Caco-2 (cell line): ENCODE measurements at regions not wholly inside any gene's neighbourhood (a gene's known extent, or its start where the extent isn't known, plus 50 kb on each side); places are given as distances from the start of the nearest gene placed in this dataset.

ENCODE experiments used
- BruUV-seq: library from RNA; stranded (reverse); fragments of 400-500 nt; replicated peaks from 2 replicates; lab custom pipeline; 2021; lab: Mats Ljungman, UMichigan
- CTCF ChIA-PET: fragments of 300-600 bp; sonication (Branson Sonifier 250); formaldehyde crosslinking; loops from one replicate; lab custom pipeline; 2022; ENCODE audit warnings: antibody characterized with exemption; lab: Charles Lee
- POLR2A ChIA-PET: fragments of 300-600 bp; sonication (Branson Sonifier 250); formaldehyde crosslinking; loops from one replicate; lab custom pipeline; 2022; ENCODE audit warnings: antibody characterized with exemption; lab: Charles Lee
- DNase-seq, 2 experiments: peaks; one replicate each; pipeline versions ENCODE4 v3.0.0 to v3.0.0-alpha.2; 2020 to 2022
- H3K27me3 ChIP-seq: replicated peaks from 2 replicates; pipeline ENCODE4 v1.6.0; 2011; ENCODE audit warnings: low read length; ENCODE audit not compliant: control insufficient read depth, insufficient read depth
- H3K36me3 ChIP-seq: 2 replicates; pipeline ENCODE4 v1.5.1; 2011; ENCODE audit warnings: low read length; ENCODE audit not compliant: control insufficient read depth, insufficient read depth
- H3K4me1 ChIP-seq: fragments of 250-450 bp; sonication (Bioruptor Pico); 2 replicates; pipeline ENCODE4 v1.5.1; 2020; ENCODE audit warnings: mild to moderate bottlenecking
- H3K4me3 ChIP-seq: 2 replicates; pipeline ENCODE4 v1.5.1; 2011; ENCODE audit warnings: low read depth, mild to moderate bottlenecking, control low read depth, low read length
- H3K9me3 ChIP-seq: fragments of 250-450 bp; sonication (Bioruptor Pico); 2 replicates; pipeline ENCODE4 v1.5.1; 2020; ENCODE audit warnings: mild to moderate bottlenecking, moderate library complexity
- H3K27ac Mint-ChIP-seq: one replicate; pipeline ENCODE4 v1.8.0; 2022; ENCODE audit warnings: mixed read lengths; ENCODE audit not compliant: unreplicated experiment
- H3K27me3 Mint-ChIP-seq: one replicate; pipeline ENCODE4 v1.8.0; 2022; ENCODE audit warnings: mixed read lengths; ENCODE audit not compliant: insufficient read depth, unreplicated experiment
- H3K36me3 Mint-ChIP-seq: one replicate; pipeline ENCODE4 v1.8.0; 2022; ENCODE audit warnings: mild to moderate bottlenecking, mixed read lengths; ENCODE audit not compliant: insufficient read depth, unreplicated experiment
- H3K4me1 Mint-ChIP-seq: one replicate; pipeline ENCODE4 v1.8.0; 2022; ENCODE audit warnings: low read depth, mixed read lengths; ENCODE audit not compliant: unreplicated experiment
- H3K4me3 Mint-ChIP-seq: one replicate; pipeline ENCODE4 v1.8.0; 2022; ENCODE audit warnings: mild to moderate bottlenecking, moderate library complexity, mixed read lengths; ENCODE audit not compliant: unreplicated experiment
- H3K9me3 Mint-ChIP-seq: one replicate; pipeline ENCODE4 v1.8.0; 2022; ENCODE audit warnings: mixed read lengths; ENCODE audit not compliant: unreplicated experiment
- intact Hi-C: fragments of 100-400 bp; cut with micrococcal nuclease; formaldehyde crosslinking; loops from one replicate; pipeline ENCODE4 v1.10.0; 2022; ENCODE audit not compliant: unreplicated experiment
- TF ChIP-seq, protein P1 (sequence below), 2 experiments: fragments of 200-600 bp in 1 of 2; IDR thresholded peaks; 1 replicate in 1 of 2; 2 replicates in 1 of 2; pipeline versions ENCODE4 v1.5.1 to v1.8.0; 2011 to 2022; ENCODE audit warnings: antibody characterized with exemption in 1 of 2, control low read depth in 1 of 2, inconsistent platforms in 1 of 2, low read depth in 1 of 2, low read length in 1 of 2, mild to moderate bottlenecking in 1 of 2, moderate library complexity in 1 of 2; ENCODE audit not compliant: insufficient read depth in 1 of 2, severe bottlenecking in 1 of 2, unreplicated experiment in 1 of 2

DNA sequence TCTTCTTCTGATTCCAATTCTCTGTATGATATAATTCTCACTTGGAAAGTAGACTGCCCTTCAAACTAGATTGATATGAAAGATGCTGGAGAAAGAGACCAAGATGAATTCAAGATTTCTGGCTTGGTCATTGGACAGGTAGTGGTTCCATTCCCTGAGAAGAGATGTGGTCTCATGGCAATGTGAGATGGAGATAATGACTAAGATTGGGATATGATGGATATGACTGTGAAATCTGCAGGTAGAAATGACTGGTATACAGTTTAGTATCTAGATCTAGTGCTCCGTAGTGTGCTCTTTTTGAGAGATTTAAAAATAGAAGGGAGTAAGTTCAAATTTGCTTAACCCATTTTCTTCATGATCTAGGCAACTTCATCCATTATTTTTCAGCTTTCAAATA lies 425.4 kb upstream of the TRIB2 start:
- TF ChIP-seq, protein P1, sequence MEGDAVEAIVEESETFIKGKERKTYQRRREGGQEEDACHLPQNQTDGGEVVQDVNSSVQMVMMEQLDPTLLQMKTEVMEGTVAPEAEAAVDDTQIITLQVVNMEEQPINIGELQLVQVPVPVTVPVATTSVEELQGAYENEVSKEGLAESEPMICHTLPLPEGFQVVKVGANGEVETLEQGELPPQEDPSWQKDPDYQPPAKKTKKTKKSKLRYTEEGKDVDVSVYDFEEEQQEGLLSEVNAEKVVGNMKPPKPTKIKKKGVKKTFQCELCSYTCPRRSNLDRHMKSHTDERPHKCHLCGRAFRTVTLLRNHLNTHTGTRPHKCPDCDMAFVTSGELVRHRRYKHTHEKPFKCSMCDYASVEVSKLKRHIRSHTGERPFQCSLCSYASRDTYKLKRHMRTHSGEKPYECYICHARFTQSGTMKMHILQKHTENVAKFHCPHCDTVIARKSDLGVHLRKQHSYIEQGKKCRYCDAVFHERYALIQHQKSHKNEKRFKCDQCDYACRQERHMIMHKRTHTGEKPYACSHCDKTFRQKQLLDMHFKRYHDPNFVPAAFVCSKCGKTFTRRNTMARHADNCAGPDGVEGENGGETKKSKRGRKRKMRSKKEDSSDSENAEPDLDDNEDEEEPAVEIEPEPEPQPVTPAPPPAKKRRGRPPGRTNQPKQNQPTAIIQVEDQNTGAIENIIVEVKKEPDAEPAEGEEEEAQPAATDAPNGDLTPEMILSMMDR (IDR thresholded peaks at IDR 0.05; ENCODE audit: insufficient read depth in 1 of 2, low read depth in 1 of 2, low read length in 1 of 2, severe bottlenecking in 1 of 2, unreplicated experiment in 1 of 2): no peak
- intact Hi-C loops: no loop called here
- H3K4me3 Mint-ChIP-seq: no peak overlapping the region
- DNase-seq: no peak
- CTCF ChIA-PET: no interaction called here
- H3K9me3 Mint-ChIP-seq: peaks cover 7% of the 10 kb centered on the region
- Histone ChIP-seq H3K4me1 (no peaks in the 10 kb centered on the region), H3K9me3 (no peaks in the 10 kb centered on the region), H3K4me3 (no peak overlapping the region), H3K36me3 (no peaks in the 10 kb centered on the region), H3K27me3 (no peaks in the 10 kb centered on the region)
- POLR2A ChIA-PET: no interaction called here
- peaks cover 3% of the 10 kb centered on the region for H3K27me3 Mint-ChIP-seq
- BruUV-seq: no TSS peak
- H3K4me1 Mint-ChIP-seq: no peaks in the 10 kb centered on the region
- no peaks in the 10 kb centered on the region for H3K36me3 Mint-ChIP-seq
- no peak overlapping the region for H3K27ac Mint-ChIP-seq

DNA sequence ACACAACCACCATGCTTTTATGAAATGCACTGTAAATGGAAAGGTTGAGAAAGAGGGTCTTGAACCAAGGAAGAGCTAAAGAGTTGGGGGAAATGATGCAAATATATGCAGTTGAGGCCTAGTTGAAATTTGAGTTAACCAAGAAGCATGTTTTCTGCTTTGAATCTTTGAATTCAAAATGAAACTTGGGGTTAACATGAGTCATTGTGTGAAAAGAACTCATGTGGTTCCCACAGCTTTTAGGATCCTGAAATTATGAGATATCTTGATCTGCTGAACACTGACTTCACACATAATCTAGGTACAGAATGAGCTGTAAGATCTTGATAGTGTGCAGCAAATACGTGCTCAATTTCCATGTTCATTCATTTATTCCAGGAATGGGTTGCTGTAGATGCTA lies 422.9 kb upstream of the TRIB2 start:
- Histone ChIP-seq H3K9me3 (no peaks in the 10 kb centered on the region), H3K27me3 (no peaks in the 10 kb centered on the region), H3K36me3 (no peaks in the 10 kb centered on the region), H3K4me3 (no peak overlapping the region), H3K4me1 (no peaks in the 10 kb centered on the region)
- Mint-ChIP-seq H3K36me3 (no peaks in the 10 kb centered on the region), H3K27ac (no peak overlapping the region), H3K4me3 (no peak overlapping the region), H3K27me3 (peaks cover 6% of the 10 kb centered on the region), H3K9me3 (peaks cover 7% of the 10 kb centered on the region), H3K4me1 (no peaks in the 10 kb centered on the region)
- intact Hi-C loops: no loop called here
- TF ChIP-seq, protein P1 (IDR thresholded peaks at IDR 0.05; ENCODE audit: insufficient read depth in 1 of 2, low read depth in 1 of 2, low read length in 1 of 2, severe bottlenecking in 1 of 2, unreplicated experiment in 1 of 2): no peak
- CTCF ChIA-PET: no interaction called here
- DNase-seq: no peak
- POLR2A ChIA-PET: no interaction called here
- no TSS peak for BruUV-seq

DNA sequence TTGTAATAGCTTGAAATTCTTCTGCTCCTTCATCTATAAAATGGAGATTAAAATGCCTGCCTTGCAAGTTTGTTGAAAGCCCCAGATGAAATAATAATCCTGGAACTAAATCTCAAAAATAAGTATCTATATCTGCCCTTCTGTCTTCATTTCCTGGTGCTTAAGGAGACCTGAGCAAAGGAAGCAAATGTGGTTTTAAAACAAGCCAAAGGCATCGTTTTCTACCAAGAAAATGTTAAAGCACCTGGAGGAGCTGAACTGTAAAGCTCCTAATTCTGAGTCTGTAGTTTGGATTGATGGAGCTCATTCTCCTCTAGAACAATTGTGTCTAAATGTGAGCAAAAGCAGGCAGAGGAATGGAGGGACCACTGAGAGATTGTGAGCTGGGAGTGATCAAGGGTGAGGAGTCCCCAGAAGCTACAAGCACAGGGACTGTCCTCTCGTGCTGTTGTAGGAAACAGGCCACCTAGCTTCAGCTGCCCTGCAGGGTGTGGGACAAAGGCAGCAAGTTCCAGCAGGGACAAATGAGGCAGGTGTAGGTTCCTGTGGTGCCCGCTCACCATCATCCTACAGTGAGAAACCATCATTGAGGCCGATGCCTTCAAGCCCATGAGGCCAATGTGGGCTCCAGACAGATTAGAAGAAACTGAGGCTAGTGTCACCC lies 420.7 kb upstream of the TRIB2 start:
- no peak overlapping the region for H3K4me3 ChIP-seq
- H3K4me3 Mint-ChIP-seq: no peak overlapping the region
- H3K9me3 Mint-ChIP-seq: no peaks in the 10 kb centered on the region
- BruUV-seq: no TSS peak
- H3K4me1 Mint-ChIP-seq: no peaks in the 10 kb centered on the region
- TF ChIP-seq, protein P1 (IDR thresholded peaks at IDR 0.05; ENCODE audit: insufficient read depth in 1 of 2, low read depth in 1 of 2, low read length in 1 of 2, severe bottlenecking in 1 of 2, unreplicated experiment in 1 of 2): no peak
- ChIA-PET POLR2A (no interaction called here), CTCF (no interaction called here)
- no peak overlapping the region for H3K27ac Mint-ChIP-seq
- intact Hi-C loops: no loop called here
- H3K36me3 ChIP-seq: no peaks in the 10 kb centered on the region
- no peaks in the 10 kb centered on the region for H3K9me3 ChIP-seq
- H3K4me1 ChIP-seq: no peaks in the 10 kb centered on the region
- no peaks in the 10 kb centered on the region for H3K36me3 Mint-ChIP-seq
- DNase-seq: no peak
- peaks cover 6% of the 10 kb centered on the region for H3K27me3 Mint-ChIP-seq
- no peaks in the 10 kb centered on the region for H3K27me3 ChIP-seq
